HepG2 (cell line): ENCODE measurements at regions not wholly inside any gene's neighbourhood (a gene's known extent, or its start where the extent isn't known, plus 50 kb on each side); places are given as distances from the start of the nearest gene placed in this dataset.

ENCODE experiments used
- ATAC-seq: fragments of 200-7000 bp; cut with Tn5 transposase; 3 replicates; pipeline ENCODE4 v1.9.1; 2020; ENCODE audit warnings: mild to moderate bottlenecking, moderate library complexity
- BruUV-seq: library from RNA; stranded (reverse); fragments of 400-500 nt; replicated peaks from 2 replicates; lab custom pipeline; 2021; lab: Mats Ljungman, UMichigan
- CTCF ChIA-PET: fragments of 300-600 bp; formaldehyde crosslinking; extraction: SDS; loops from one replicate; lab custom pipeline; 2021; ENCODE audit warnings: low total read pairs, inconsistent platforms, low intra/inter-chr PET ratio; lab: Yijun Ruan, JAX
- POLR2A ChIA-PET: fragments of 350-600 bp; sonication (Branson Sonifier 250); formaldehyde crosslinking; loops from one replicate; lab custom pipeline; 2020; ENCODE audit warnings: antibody characterized with exemption, inconsistent platforms; lab: Yijun Ruan, JAX
- DNase-seq: peaks from one replicate; pipeline ENCODE4 v3.0.0-alpha.2; 2015; ENCODE audit warnings: low spot score
- FAIRE-seq: peaks from 3 replicates; lab custom pipeline; 2011; peaks lifted over from hg19 to GRCh38; lab: Jason Lieb, UNC
- H2AFZ ChIP-seq: one replicate; pipeline ENCODE4 v1.6.1; 2011; ENCODE audit warnings: low read length, inconsistent platforms
- H3K27ac ChIP-seq: fragments of 300-600 bp; 3 replicates; pipeline ENCODE4 v1.8.0; 2011; ENCODE audit warnings: mixed run types, mild to moderate bottlenecking, mixed read lengths, low read length, inconsistent platforms; ENCODE audit not compliant: insufficient read depth; ENCODE audit errors: extremely low read length
- H3K27me3 ChIP-seq, 2 experiments: fragments of 200-600 bp in 1 of 2; 2 replicates in 1 of 2; 3 replicates in 1 of 2; pipeline versions ENCODE4 v1.6.0 to v1.8.0; 2011; ENCODE audit warnings: low read length in 2 of 2, mild to moderate bottlenecking in 2 of 2, moderate library complexity in 2 of 2, inconsistent platforms in 1 of 2; ENCODE audit not compliant: insufficient read depth in 2 of 2, control insufficient read depth in 1 of 2
- H3K36me3 ChIP-seq, 2 experiments: fragments of 200-600 bp in 1 of 2; replicated peaks in 1 of 2; 2 replicates in 1 of 2; 3 replicates in 1 of 2; pipeline versions ENCODE4 v1.5.1 to v1.8.0; 2011; ENCODE audit warnings: low read length in 2 of 2, inconsistent platforms in 1 of 2; ENCODE audit not compliant: insufficient read depth in 2 of 2, control insufficient read depth in 1 of 2
- H3K4me1 ChIP-seq: 2 replicates; pipeline ENCODE4 v1.5.1; 2012; ENCODE audit warnings: low read length, inconsistent platforms; ENCODE audit not compliant: insufficient read depth
- H3K4me2 ChIP-seq: 2 replicates; pipeline ENCODE4 v1.6.0; 2011; ENCODE audit warnings: low read depth, low read length, inconsistent platforms
- H3K4me3 ChIP-seq, 3 experiments: fragments of 200-600 bp in 1 of 3; sonication (generic), shearing (Covaris generic) in 1 of 3; replicated peaks in 1 of 3; 2 replicates each; pipeline ENCODE4 v1.5.1; 2011 to 2016; ENCODE audit warnings: low read length in 3 of 3, inconsistent platforms in 2 of 3, low read depth in 2 of 3, mild to moderate bottlenecking in 2 of 3, control low read depth in 1 of 3, mixed read lengths in 1 of 3; ENCODE audit not compliant: insufficient read depth in 1 of 3
- H3K79me2 ChIP-seq: one replicate; pipeline ENCODE4 v1.6.1; 2011; ENCODE audit warnings: low read length, inconsistent platforms; ENCODE audit not compliant: insufficient read depth
- H3K9ac ChIP-seq: 2 replicates; pipeline ENCODE4 v1.6.0; 2011; ENCODE audit warnings: mild to moderate bottlenecking, low read depth, low read length, inconsistent platforms; ENCODE audit not compliant: insufficient read depth
- H3K9me3 ChIP-seq: 2 replicates; pipeline ENCODE4 v1.5.1; 2012; ENCODE audit warnings: mild to moderate bottlenecking, low read length
- H4K20me1 ChIP-seq: 2 replicates; pipeline ENCODE4 v1.6.0; 2011; ENCODE audit warnings: inconsistent platforms, mild to moderate bottlenecking, low read length, moderate library complexity; ENCODE audit not compliant: insufficient read depth
- CBX2 ChIP-seq, 2 experiments: fragments of 200-600 bp in 1 of 2; sonication (generic); formaldehyde crosslinking in 1 of 2; IDR thresholded peaks; 2 replicates each; pipeline versions ENCODE4 v1.7.0 to v1.8.1; 2018 to 2022; ENCODE audit warnings: low read depth in 2 of 2, low read length in 1 of 2, mild to moderate bottlenecking in 1 of 2, missing genetic modification reagents in 1 of 2
- ETS1 ChIP-seq: sonication (generic); formaldehyde crosslinking; IDR thresholded peaks from 2 replicates; pipeline ENCODE4 v1.4.0; 2020; ENCODE audit warnings: missing genetic modification reagents
- GMEB2 ChIP-seq: IDR thresholded peaks from 2 replicates; pipeline ENCODE4 v1.6.1; 2016; ENCODE audit warnings: missing biosample characterization, missing genetic modification reagents, low read depth
- HHEX ChIP-seq: IDR thresholded peaks from 2 replicates; pipeline ENCODE4 v1.6.1; 2016; ENCODE audit warnings: control low read depth
- ISL2 ChIP-seq: sonication (generic); formaldehyde crosslinking; IDR thresholded peaks from 2 replicates; pipeline ENCODE4 v1.5.0; 2020; ENCODE audit warnings: missing genetic modification reagents
- KDM1A ChIP-seq: IDR thresholded peaks from 2 replicates; pipeline ENCODE4 v1.6.1; 2016; ENCODE audit warnings: missing compliant biosample characterization
- NFYB ChIP-seq: sonication (generic); formaldehyde crosslinking; IDR thresholded peaks from 2 replicates; pipeline ENCODE4 v1.4.0; 2020; ENCODE audit warnings: missing genetic modification reagents
- SRSF4 ChIP-seq: fragments of 200-400 bp; formaldehyde crosslinking; IDR thresholded peaks from one replicate; pipeline ENCODE4 v1.6.1; 2018; ENCODE audit warnings: mild to moderate bottlenecking, low read depth, low read length, moderate library complexity; ENCODE audit not compliant: poor library complexity, severe bottlenecking
- ZFP62 ChIP-seq: sonication (generic); formaldehyde crosslinking; IDR thresholded peaks from 2 replicates; pipeline ENCODE4 v1.4.0; 2020; ENCODE audit warnings: missing genetic modification reagents
- ZNF235 ChIP-seq: sonication (generic); formaldehyde crosslinking; IDR thresholded peaks from 2 replicates; pipeline ENCODE4 v1.8.1; 2023; ENCODE audit warnings: mild to moderate bottlenecking, missing genetic modification reagents, borderline replicate concordance
- ZNF432 ChIP-seq: sonication (generic); formaldehyde crosslinking; IDR thresholded peaks from 2 replicates; pipeline ENCODE4 v1.5.0; 2020; ENCODE audit warnings: missing genetic modification reagents, mild to moderate bottlenecking, borderline replicate concordance
- ZNF567 ChIP-seq: sonication (generic); formaldehyde crosslinking; IDR thresholded peaks from 2 replicates; pipeline ENCODE4 v1.8.1; 2023; ENCODE audit warnings: mild to moderate bottlenecking, missing genetic modification reagents, borderline replicate concordance
- ZNF605 ChIP-seq: sonication (generic); formaldehyde crosslinking; IDR thresholded peaks from 2 replicates; pipeline ENCODE4 v1.8.0; 2022; ENCODE audit warnings: mild to moderate bottlenecking, missing genetic modification reagents
- WGBS: methylation state at CpG from one replicate; pipeline ENCODE4 v1.1.6; 2017; ENCODE audit warnings: low lambda C conversion rate; 5-methylcytosine and 5-hydroxymethylcytosine counted together
- in situ Hi-C: cut with HindIII; loops from 2 replicates; pipeline ENCODE4 v1.10.0; 2017; ENCODE audit warnings: low pct_unique_long_range_greater_than_20kb; ENCODE audit not compliant: extremely low pct_ligation_motif_present
- intact Hi-C: fragments of 100-400 bp; cut with micrococcal nuclease; formaldehyde crosslinking; loops from one replicate; pipeline ENCODE4 v1.10.0; 2022; ENCODE audit not compliant: unreplicated experiment
- TF ChIP-seq, protein P1 (sequence below): sonication (generic); formaldehyde crosslinking; IDR thresholded peaks from 2 replicates; pipeline ENCODE4 v1.8.0; 2022; ENCODE audit warnings: missing genetic modification reagents, mild to moderate bottlenecking, inconsistent platforms, borderline replicate concordance
- TF ChIP-seq, protein P2 (sequence below): sonication (generic); formaldehyde crosslinking; IDR thresholded peaks from 2 replicates; pipeline ENCODE4 v1.4.0; 2020; ENCODE audit warnings: mild to moderate bottlenecking, low read depth, missing genetic modification reagents
- TF ChIP-seq, protein P3 (sequence below): sonication (generic); formaldehyde crosslinking; IDR thresholded peaks from 2 replicates; pipeline ENCODE4 v1.8.1; 2023; ENCODE audit warnings: mild to moderate bottlenecking, inconsistent platforms, moderate library complexity, missing genetic modification reagents, borderline replicate concordance

- TF ChIP-seq ZNF605 (CRISPR knock-in tag), result no peak
- TF ChIP-seq, all 625 proteins: peak for 0
Measured at GRCh38 chr15:29542994-29543393, 273.4 kb upstream of the NSMCE3 start (continued).

DNA sequence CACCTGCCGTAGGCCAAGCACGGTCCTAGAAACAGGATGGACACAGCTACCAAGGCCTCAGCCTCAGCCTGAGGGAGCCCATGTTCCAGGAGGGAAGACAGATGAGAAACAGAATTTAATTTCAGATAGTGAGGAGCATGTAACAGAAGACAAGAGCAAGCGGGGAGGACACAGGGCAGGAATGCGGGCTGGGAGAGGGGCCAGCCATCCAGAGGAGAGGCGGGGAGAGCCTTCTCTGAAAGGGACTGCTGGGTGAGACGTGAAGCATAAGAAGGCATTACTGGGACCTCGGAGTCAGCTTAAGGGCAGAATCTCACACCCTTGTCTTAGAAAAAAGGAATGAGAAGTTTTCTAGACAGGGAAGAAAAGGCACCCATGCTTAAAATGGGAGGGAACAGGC lies 271.7 kb upstream of the NSMCE3 start:
- TF ChIP-seq ZNF567 (no peak), ZFP62 (no peak), SRSF4 (no peak), GMEB2 (CRISPR knock-in tag) (no peak), ZNF432 (no peak), NFYB (no peak), CBX2 (IDR thresholded peaks at IDR 0.05; ENCODE audit: low read depth, low read length) (no peak), CBX2 (CRISPR knock-in tag; IDR thresholded peaks at IDR 0.05; ENCODE audit: low read depth) (no peak), KDM1A (CRISPR knock-in tag) (no peak), ISL2 (CRISPR knock-in tag) (no peak), HHEX (no peak), ETS1 (CRISPR knock-in tag) (no peak), ZNF235 (CRISPR knock-in tag) (no peak)
- TF ChIP-seq, protein P1, sequence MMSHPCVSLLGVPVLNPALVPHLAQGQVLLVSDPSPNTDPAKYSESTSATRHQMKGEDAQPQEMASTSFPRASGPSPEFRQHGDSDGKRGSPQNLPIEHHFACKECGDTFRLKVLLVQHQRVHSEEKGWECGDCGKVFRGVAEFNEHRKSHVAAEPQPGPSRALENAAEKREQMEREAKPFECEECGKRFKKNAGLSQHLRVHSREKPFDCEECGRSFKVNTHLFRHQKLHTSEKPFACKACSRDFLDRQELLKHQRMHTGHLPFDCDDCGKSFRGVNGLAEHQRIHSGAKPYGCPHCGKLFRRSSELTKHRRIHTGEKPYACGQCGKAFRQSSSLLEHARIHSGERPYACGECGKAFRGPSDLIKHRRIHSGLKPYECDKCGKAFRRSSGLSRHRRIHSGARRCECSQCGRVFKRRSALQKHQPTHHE (CRISPR knock-in tag), result no peak
- TF ChIP-seq, protein P2, sequence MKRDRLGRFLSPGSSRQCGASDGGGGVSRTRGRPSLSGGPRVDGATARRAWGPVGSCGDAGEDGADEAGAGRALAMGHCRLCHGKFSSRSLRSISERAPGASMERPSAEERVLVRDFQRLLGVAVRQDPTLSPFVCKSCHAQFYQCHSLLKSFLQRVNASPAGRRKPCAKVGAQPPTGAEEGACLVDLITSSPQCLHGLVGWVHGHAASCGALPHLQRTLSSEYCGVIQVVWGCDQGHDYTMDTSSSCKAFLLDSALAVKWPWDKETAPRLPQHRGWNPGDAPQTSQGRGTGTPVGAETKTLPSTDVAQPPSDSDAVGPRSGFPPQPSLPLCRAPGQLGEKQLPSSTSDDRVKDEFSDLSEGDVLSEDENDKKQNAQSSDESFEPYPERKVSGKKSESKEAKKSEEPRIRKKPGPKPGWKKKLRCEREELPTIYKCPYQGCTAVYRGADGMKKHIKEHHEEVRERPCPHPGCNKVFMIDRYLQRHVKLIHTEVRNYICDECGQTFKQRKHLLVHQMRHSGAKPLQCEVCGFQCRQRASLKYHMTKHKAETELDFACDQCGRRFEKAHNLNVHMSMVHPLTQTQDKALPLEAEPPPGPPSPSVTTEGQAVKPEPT, result no peak
- TF ChIP-seq, protein P3, sequence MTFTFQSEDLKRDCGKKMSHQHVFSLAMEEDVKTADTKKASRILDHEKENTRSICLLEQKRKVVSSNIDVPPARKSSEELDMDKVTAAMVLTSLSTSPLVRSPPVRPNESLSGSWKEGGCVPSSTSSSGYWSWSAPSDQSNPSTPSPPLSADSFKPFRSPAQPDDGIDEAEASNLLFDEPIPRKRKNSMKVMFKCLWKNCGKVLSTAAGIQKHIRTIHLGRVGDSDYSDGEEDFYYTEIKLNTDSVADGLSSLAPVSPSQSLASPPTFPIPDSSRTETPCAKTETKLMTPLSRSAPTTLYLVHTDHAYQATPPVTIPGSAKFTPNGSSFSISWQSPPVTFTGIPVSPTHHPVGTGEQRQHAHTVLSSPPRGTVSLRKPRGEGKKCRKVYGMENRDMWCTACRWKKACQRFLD (CRISPR knock-in tag), result no peak
- ChIA-PET CTCF (no interaction called here), POLR2A (no interaction called here)
- Histone ChIP-seq H3K27me3 (peaks cover 0 to 19% of the 10 kb centered on the region in 2 experiments; a peak in 4 of 5 replicates), H3K9ac (no peak overlapping the region), H3K4me1 (no peaks in the 10 kb centered on the region), H2AFZ (no peak overlapping the region), H3K9me3 (peaks cover 8% of the 10 kb centered on the region; the same call in 1 of the 2 replicates), H3K27ac (no peak overlapping the region), H3K36me3 (no peaks in the 10 kb centered on the region), H4K20me1 (no peaks in the 10 kb centered on the region), H3K79me2 (no peaks in the 10 kb centered on the region), H3K4me3 (no peak overlapping the region), H3K4me2 (no peak overlapping the region)
- DNase-seq (no peak), ATAC-seq (no peak), FAIRE-seq (no peak)
- in situ Hi-C loops, result no loop called here
- intact Hi-C loops, result no loop called here
- BruUV-seq, result no TSS peak
- WGBS, result 40% methylated on average over 7 of the region's 7 CpGs
